K562 (cell line): ENCODE measurements at regions not wholly inside any gene's neighbourhood (a gene's known extent, or its start where the extent isn't known, plus 50 kb on each side); places are given as distances from the start of the nearest gene placed in this dataset.
"Not testable (repeated sequence)": the region's sequence is repeated elsewhere in the genome, so short reads cannot be mapped to it uniquely, and the experiment has no call there.

Source experiments
- ATAC-seq: fragments of 200-7000 bp; cut with Tn5 transposase; 3 replicates; pipeline ENCODE4 v1.9.1; 2020; ENCODE audit warnings: moderate library complexity
- BruUV-seq: library from RNA; stranded (reverse); fragments of 400-500 nt; replicated peaks from 2 replicates; lab custom pipeline; 2021; lab: Mats Ljungman, UMichigan
- CTCF ChIA-PET: fragments of 300-600 bp; formaldehyde crosslinking; extraction: SDS; loops from one replicate; lab custom pipeline; 2021; ENCODE audit warnings: low intra/inter-chr PET ratio; lab: Yijun Ruan, JAX
- POLR2A ChIA-PET: fragments of 300-600, 350-650 bp; sonication (Branson Sonifier 250); formaldehyde crosslinking; extraction: SDS; loops from one replicate; lab custom pipeline; 2021; ENCODE audit warnings: antibody characterized with exemption, inconsistent platforms; lab: Yijun Ruan, JAX
- DNase-seq, 4 experiments: peaks; one replicate each; pipeline versions ENCODE4 v3.0.0 to v3.0.0-alpha.2; 2011 to 2018; ENCODE audit warnings: low spot score in 3 of 4, mixed read lengths in 3 of 4; ENCODE audit errors: extremely low read depth in 1 of 4
- FAIRE-seq: peaks from 2 replicates; lab custom pipeline; 2011; peaks lifted over from hg19 to GRCh38; lab: Jason Lieb, UNC
- H2AFZ ChIP-seq: 2 replicates; pipeline ENCODE4 v1.6.0; 2011; ENCODE audit warnings: low read depth, low read length, control low read depth, inconsistent platforms
- H3K27ac ChIP-seq: fragments of 200-600 bp; 3 replicates; pipeline ENCODE4 v1.8.0; 2011; ENCODE audit warnings: low read depth, mild to moderate bottlenecking, control low read depth, inconsistent platforms, low read length, moderate library complexity, mixed read lengths; ENCODE audit errors: extremely low read depth
- H3K27me3 ChIP-seq, 2 experiments: fragments of 300-600 bp in 1 of 2; 2 replicates in 1 of 2; 3 replicates in 1 of 2; pipeline versions ENCODE4 v1.6.0 to v1.8.0; 2011; ENCODE audit warnings: inconsistent platforms in 2 of 2, low read length in 2 of 2, mild to moderate bottlenecking in 1 of 2, mixed read lengths in 1 of 2, moderate library complexity in 1 of 2; ENCODE audit not compliant: control insufficient read depth in 2 of 2, insufficient read depth in 2 of 2
- H3K36me3 ChIP-seq: fragments of 300-600 bp; 3 replicates; pipeline ENCODE4 v1.8.0; 2011; ENCODE audit warnings: mild to moderate bottlenecking, low read length, inconsistent platforms; ENCODE audit not compliant: control insufficient read depth, insufficient read depth
- H3K4me1 ChIP-seq, 2 experiments: fragments of 200-600 bp in 1 of 2; replicated peaks in 1 of 2; 2 replicates in 1 of 2; 3 replicates in 1 of 2; pipeline versions ENCODE4 v1.5.1 to v1.8.0; 2011; ENCODE audit warnings: inconsistent platforms in 2 of 2, low read length in 2 of 2, mild to moderate bottlenecking in 1 of 2, mixed read lengths in 1 of 2, moderate library complexity in 1 of 2; ENCODE audit not compliant: control insufficient read depth in 2 of 2, insufficient read depth in 2 of 2
- H3K4me2 ChIP-seq: 2 replicates; pipeline ENCODE4 v1.6.1; 2011; ENCODE audit warnings: low read length, control low read depth, inconsistent platforms, mixed read lengths; ENCODE audit not compliant: insufficient read depth
- H3K4me3 ChIP-seq: fragments of 200-600 bp; sonication (generic), shearing (Covaris generic); 2 replicates; pipeline ENCODE4 v1.5.1; 2016; ENCODE audit warnings: control low read depth, inconsistent platforms
- H3K79me2 ChIP-seq: fragments of 200-600 bp; 3 replicates; pipeline ENCODE4 v1.8.0; 2011; ENCODE audit warnings: low read length, inconsistent platforms; ENCODE audit not compliant: control insufficient read depth, insufficient read depth
- H3K9ac ChIP-seq, 2 experiments: 2 replicates each; pipeline versions ENCODE4 v1.6.0 to v1.6.1; 2011; ENCODE audit warnings: low read depth in 2 of 2, low read length in 2 of 2, control low read depth in 1 of 2, inconsistent platforms in 1 of 2, mild to moderate bottlenecking in 1 of 2, mixed read lengths in 1 of 2; ENCODE audit not compliant: insufficient read depth in 1 of 2
- H3K9me1 ChIP-seq: one replicate; pipeline ENCODE4 v1.6.0; 2011; ENCODE audit warnings: inconsistent platforms, mild to moderate bottlenecking, low read length, moderate library complexity; ENCODE audit not compliant: control insufficient read depth, insufficient read depth
- H3K9me3 ChIP-seq: replicated peaks from 2 replicates; pipeline ENCODE4 v1.5.1; 2011; ENCODE audit warnings: low read depth, low read length, inconsistent platforms; ENCODE audit not compliant: control insufficient read depth, insufficient read depth
- H4K20me1 ChIP-seq: replicated peaks from 2 replicates; pipeline ENCODE4 v1.6.1; 2011; ENCODE audit warnings: low read length, inconsistent platforms, mixed read lengths; ENCODE audit not compliant: control insufficient read depth, insufficient read depth
- ERF ChIP-seq: fragments of 450-650 bp; formaldehyde crosslinking; IDR thresholded peaks from 2 replicates; pipeline ENCODE4 v1.4.0; 2020; ENCODE audit warnings: mild to moderate bottlenecking, mixed read lengths
- LARP7 ChIP-seq: fragments of 450-650 bp; IDR thresholded peaks from 2 replicates; pipeline ENCODE4 v1.6.1; 2016
- MBD1 ChIP-seq: fragments of 250-450 bp; sonication (Bioruptor Pico); IDR thresholded peaks from 2 replicates; pipeline ENCODE4 v1.8.0; 2022; ENCODE audit warnings: inconsistent platforms
- PHB2 ChIP-seq: fragments of 450-650 bp; IDR thresholded peaks from 2 replicates; pipeline ENCODE4 v1.6.1; 2017; ENCODE audit warnings: low read depth
- SIX5 ChIP-seq, 2 experiments: IDR thresholded peaks; 2 replicates each; pipeline ENCODE4 v1.6.1; 2011; ENCODE audit warnings: low read length in 2 of 2, borderline replicate concordance in 1 of 2, low read depth in 1 of 2, mild to moderate bottlenecking in 1 of 2, moderate library complexity in 1 of 2; ENCODE audit not compliant: insufficient read depth in 1 of 2
- ZNF431 ChIP-seq: sonication (generic); formaldehyde crosslinking; IDR thresholded peaks from 2 replicates; pipeline ENCODE4 v1.8.0; 2022; ENCODE audit warnings: mild to moderate bottlenecking, missing genetic modification reagents
- WGBS: fragments of 100-300 bp; shearing (Covaris generic); methylation state at CpG from one replicate; pipeline ENCODE4 v1.1.6; 2016; ENCODE audit warnings: low coverage, mixed read lengths; ENCODE audit not compliant: insufficient coverage; ENCODE audit errors: missing lambda C conversion rate; 5-methylcytosine and 5-hydroxymethylcytosine counted together
- in situ Hi-C: fragments of 300-500 bp; cut with MboI; formaldehyde crosslinking; loops from 4 replicates; pipeline ENCODE4 v1.15.0; 2018; ENCODE audit warnings: inconsistent platforms, mixed read lengths
- intact Hi-C: fragments of 100-400 bp; cut with micrococcal nuclease; formaldehyde crosslinking; loops from 2 replicates; pipeline ENCODE4 v1.14.2; 2022

DNA sequence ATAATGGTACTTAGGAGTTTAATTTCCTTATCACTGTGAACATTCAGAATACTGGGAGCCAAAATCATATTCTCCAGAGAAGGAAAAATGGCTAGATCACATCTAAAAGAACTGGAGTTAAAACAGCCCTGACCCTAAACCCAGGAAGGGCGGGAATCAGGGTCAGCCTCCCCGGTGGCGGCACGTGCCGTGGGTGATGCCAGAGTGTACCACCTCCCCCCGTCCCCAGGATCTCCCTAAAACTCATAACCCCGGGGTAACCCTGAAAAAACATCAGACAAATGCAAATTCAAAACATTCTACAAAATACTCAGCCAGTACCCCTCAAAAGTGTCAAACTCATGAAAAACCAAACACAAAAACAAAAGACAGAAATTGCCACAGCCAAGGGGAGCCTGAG, 148.3 kb downstream of the DLL1 start (continued):
- TF ChIP-seq MBD1 (CRISPR knock-in tag) (no peak), PHB2 (no peak), ERF (CRISPR knock-in tag) (no peak), ZNF431 (CRISPR knock-in tag) (no peak), LARP7 (no peak), SIX5 (IDR thresholded peaks at IDR 0.05; ENCODE audit: borderline replicate concordance in 1 of 2, insufficient read depth in 1 of 2, low read depth in 1 of 2, low read length in 2 of 2) (no peak)

GRCh38 chr6:170141061-170141460, 149.8 kb downstream of the DLL1 start:
- intact Hi-C loops, H4K20me1 ChIP-seq, H3K27ac ChIP-seq, H3K9me1 ChIP-seq, BruUV-seq, in situ Hi-C loops, H3K4me1 ChIP-seq, H3K9me3 ChIP-seq, H3K36me3 ChIP-seq, H3K9ac ChIP-seq, DNase-seq, H2AFZ ChIP-seq, FAIRE-seq, H3K79me2 ChIP-seq, H3K4me2 ChIP-seq, H3K4me3 ChIP-seq, ATAC-seq, CTCF ChIA-PET: not testable (repeated sequence)
- H3K27me3 ChIP-seq = peaks cover 13 to 55% of the 10 kb centered on the region in 2 experiments; a peak in 4 of 5 replicates
- WGBS = 6% methylated on average over 10 of the region's 10 CpGs
- POLR2A ChIA-PET = interaction anchor here (1.2 kb wide), 1 partner anchor 12 kb away, joined by 3 read pairs; no protein-coding TSS in a partner anchor
